Lower leg skin (tissue), 3 donors: ENCODE measurements at regions not wholly inside any gene's neighbourhood (a gene's known extent, or its start where the extent isn't known, plus 50 kb on each side); places are given as distances from the start of the nearest gene placed in this dataset.

ENCODE experiments used
- POLR2A ChIP-seq, 2 donors: fragments of 450-650 bp; IDR thresholded peaks; one replicate each; pipeline ENCODE4 v1.6.1; 2016 to 2017; ENCODE audit warnings: antibody characterized with exemption in 2 of 2, mild to moderate bottlenecking in 1 of 2, moderate library complexity in 1 of 2
- TF ChIP-seq, protein P1 (sequence below), 3 donors: fragments of 450-650 bp; IDR thresholded peaks; one replicate each; pipeline ENCODE4 v1.5.1; 2016; ENCODE audit warnings: antibody characterized with exemption in 3 of 3, mild to moderate bottlenecking in 3 of 3, moderate library complexity in 2 of 3

DNA sequence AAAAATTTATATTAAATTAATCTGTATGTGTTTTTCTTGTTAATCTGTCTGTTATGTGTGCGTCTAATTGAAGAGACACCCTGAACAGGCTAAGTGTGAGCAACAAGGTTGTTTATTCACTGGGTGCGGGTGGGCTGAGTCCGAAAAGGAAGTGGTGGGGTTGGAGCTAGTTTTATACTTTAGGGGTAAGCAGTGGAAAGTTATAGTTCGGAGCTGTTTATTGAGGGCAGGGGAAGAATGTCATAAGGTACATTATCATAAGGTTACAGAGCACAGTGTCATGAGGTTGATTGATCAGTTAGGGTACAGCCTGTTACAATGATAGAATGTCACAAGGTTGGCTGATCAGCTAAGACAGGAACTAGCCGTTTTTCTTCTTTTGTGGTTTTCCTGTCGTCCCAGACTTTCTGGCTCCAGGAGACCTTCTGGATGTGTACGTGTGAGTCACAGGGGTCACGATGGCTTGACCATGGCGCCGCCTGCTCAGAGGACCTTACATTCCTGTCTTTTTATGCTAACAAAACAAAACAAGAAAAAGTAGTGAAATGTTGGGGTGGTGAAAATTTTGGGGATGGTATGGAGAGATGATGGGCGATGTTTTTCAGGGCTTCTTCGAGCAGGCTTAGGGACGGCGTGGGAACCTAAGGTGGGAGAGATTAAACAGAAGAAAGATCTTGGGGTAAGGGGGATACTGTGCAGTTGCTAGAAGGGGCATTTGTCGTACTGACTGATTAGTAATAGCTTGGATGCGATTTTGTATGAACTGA lies 754.0 kb upstream of the ADGRB3 start:
- no peak for TF ChIP-seq POLR2A (IDR thresholded peaks at IDR 0.05)
- TF ChIP-seq, protein P1, sequence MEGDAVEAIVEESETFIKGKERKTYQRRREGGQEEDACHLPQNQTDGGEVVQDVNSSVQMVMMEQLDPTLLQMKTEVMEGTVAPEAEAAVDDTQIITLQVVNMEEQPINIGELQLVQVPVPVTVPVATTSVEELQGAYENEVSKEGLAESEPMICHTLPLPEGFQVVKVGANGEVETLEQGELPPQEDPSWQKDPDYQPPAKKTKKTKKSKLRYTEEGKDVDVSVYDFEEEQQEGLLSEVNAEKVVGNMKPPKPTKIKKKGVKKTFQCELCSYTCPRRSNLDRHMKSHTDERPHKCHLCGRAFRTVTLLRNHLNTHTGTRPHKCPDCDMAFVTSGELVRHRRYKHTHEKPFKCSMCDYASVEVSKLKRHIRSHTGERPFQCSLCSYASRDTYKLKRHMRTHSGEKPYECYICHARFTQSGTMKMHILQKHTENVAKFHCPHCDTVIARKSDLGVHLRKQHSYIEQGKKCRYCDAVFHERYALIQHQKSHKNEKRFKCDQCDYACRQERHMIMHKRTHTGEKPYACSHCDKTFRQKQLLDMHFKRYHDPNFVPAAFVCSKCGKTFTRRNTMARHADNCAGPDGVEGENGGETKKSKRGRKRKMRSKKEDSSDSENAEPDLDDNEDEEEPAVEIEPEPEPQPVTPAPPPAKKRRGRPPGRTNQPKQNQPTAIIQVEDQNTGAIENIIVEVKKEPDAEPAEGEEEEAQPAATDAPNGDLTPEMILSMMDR (IDR thresholded peaks at IDR 0.05) = no peak
